Memory B cell (primary cell): ENCODE measurements at regions not wholly inside any gene's neighbourhood (a gene's known extent, or its start where the extent isn't known, plus 50 kb on each side); places are given as distances from the start of the nearest gene placed in this dataset.
"Not testable (repeated sequence)": the region's sequence is repeated elsewhere in the genome, so short reads cannot be mapped to it uniquely, and the experiment has no call there.

Experiments
- ATAC-seq: fragments of 150-1000 bp; cut with Tn5 transposase; 2 replicates; pipeline ENCODE4 v1.10.0; 2021; ENCODE audit warnings: low read depth, mild to moderate bottlenecking, moderate library complexity
- DNase-seq, 2 donors: peaks; one replicate each; pipeline ENCODE4 v3.0.0; 2022; ENCODE audit warnings: low spot score in 2 of 2
- H3K27ac Mint-ChIP-seq: one replicate; pipeline ENCODE4 v1.8.0; 2022; ENCODE audit warnings: mild to moderate bottlenecking, moderate library complexity, mixed read lengths
- H3K27me3 Mint-ChIP-seq: one replicate; pipeline ENCODE4 v1.8.0; 2022; ENCODE audit warnings: mixed read lengths
- H3K36me3 Mint-ChIP-seq: one replicate; pipeline ENCODE4 v1.8.0; 2022; ENCODE audit warnings: mild to moderate bottlenecking, mixed read lengths
- H3K4me1 Mint-ChIP-seq: one replicate; pipeline ENCODE4 v1.8.0; 2022; ENCODE audit warnings: mixed read lengths
- H3K4me3 Mint-ChIP-seq: one replicate; pipeline ENCODE4 v1.8.0; 2022; ENCODE audit warnings: mild to moderate bottlenecking, moderate library complexity, mixed read lengths
- H3K9me3 Mint-ChIP-seq: one replicate; pipeline ENCODE4 v1.8.0; 2022; ENCODE audit warnings: mixed read lengths

- Mint-ChIP-seq H3K27ac (no peak overlapping the region), H3K27me3 (peaks cover 6% of the 10 kb centered on the region), H3K36me3 (peaks cover 6% of the 10 kb centered on the region), H3K4me1 (no peaks in the 10 kb centered on the region), H3K4me3 (no peak overlapping the region), H3K9me3 (peaks cover 15% of the 10 kb centered on the region)
- ATAC-seq (no peak), DNase-seq (no peak)
These were observed 308.3 kb upstream of the PREP start for GRCh38 chr6:105711216-105711615.

- Mint-ChIP-seq H3K4me3 (no peak overlapping the region), H3K4me1 (no peaks in the 10 kb centered on the region), H3K36me3 (no peaks in the 10 kb centered on the region), H3K27me3 (peaks cover 5% of the 10 kb centered on the region), H3K9me3 (no peaks in the 10 kb centered on the region), H3K27ac (no peak overlapping the region)
- ATAC-seq: no peak
- DNase-seq: no peak
These were observed 302.7 kb upstream of the PREP start for GRCh38 chr6:105705608-105706007.

GRCh38 chr6:105695461-105695860 lies 292.6 kb upstream of the PREP start:
- DNase-seq: no peak
- ATAC-seq: no peak
- Mint-ChIP-seq H3K27ac (no peak overlapping the region), H3K4me1 (no peaks in the 10 kb centered on the region), H3K36me3 (no peaks in the 10 kb centered on the region), H3K27me3 (peaks cover 12% of the 10 kb centered on the region), H3K4me3 (no peak overlapping the region), H3K9me3 (no peaks in the 10 kb centered on the region)

- ATAC-seq: no peak
- H3K27me3 Mint-ChIP-seq: peaks cover 15% of the 10 kb centered on the region
- DNase-seq: no peak
- H3K27ac Mint-ChIP-seq: no peak overlapping the region
- no peaks in the 10 kb centered on the region for H3K9me3 Mint-ChIP-seq
- H3K36me3 Mint-ChIP-seq: no peaks in the 10 kb centered on the region
- H3K4me3 Mint-ChIP-seq: no peak overlapping the region
- no peaks in the 10 kb centered on the region for H3K4me1 Mint-ChIP-seq
These were observed 289.8 kb upstream of the PREP start for GRCh38 chr6:105692613-105693215.

- DNase-seq (no peak), ATAC-seq (no peak)
- peaks cover 5% of the 10 kb centered on the region for H3K9me3 Mint-ChIP-seq
- no peaks in the 10 kb centered on the region for H3K36me3 Mint-ChIP-seq
- H3K4me3 Mint-ChIP-seq: no peak overlapping the region
- peaks cover 17% of the 10 kb centered on the region for H3K27me3 Mint-ChIP-seq
- H3K4me1 Mint-ChIP-seq: no peaks in the 10 kb centered on the region
- no peak overlapping the region for H3K27ac Mint-ChIP-seq
These were observed 289.1 kb upstream of the PREP start for GRCh38 chr6:105691971-105692370.

GRCh38 chr6:105691081-105691480 lies 288.2 kb upstream of the PREP start:
- H3K36me3 Mint-ChIP-seq: no peaks in the 10 kb centered on the region
- H3K9me3 Mint-ChIP-seq: peaks cover 12% of the 10 kb centered on the region
- H3K27ac Mint-ChIP-seq: no peak overlapping the region
- no peak for DNase-seq
- no peak for ATAC-seq
- H3K4me1 Mint-ChIP-seq: no peaks in the 10 kb centered on the region
- H3K4me3 Mint-ChIP-seq: no peak overlapping the region
- H3K27me3 Mint-ChIP-seq: peaks cover 17% of the 10 kb centered on the region

GRCh38 chr6:105688573-105688972 lies 285.7 kb upstream of the PREP start:
- Mint-ChIP-seq H3K36me3 (no peaks in the 10 kb centered on the region), H3K9me3 (peaks cover 13% of the 10 kb centered on the region), H3K27ac (no peak overlapping the region), H3K4me1 (no peaks in the 10 kb centered on the region), H3K4me3 (no peak overlapping the region), H3K27me3 (peaks cover 12% of the 10 kb centered on the region)
- ATAC-seq: no peak
- DNase-seq: no peak

- Mint-ChIP-seq H3K9me3 (peaks cover 15% of the 10 kb centered on the region), H3K27me3 (peaks cover 10% of the 10 kb centered on the region)
- H3K4me3 Mint-ChIP-seq, H3K36me3 Mint-ChIP-seq, H3K4me1 Mint-ChIP-seq, DNase-seq, ATAC-seq, H3K27ac Mint-ChIP-seq: not testable (repeated sequence)
These were observed 283.9 kb upstream of the PREP start for GRCh38 chr6:105686793-105687192.

- no peak overlapping the region for H3K4me3 Mint-ChIP-seq
- peaks cover 12% of the 10 kb centered on the region for H3K9me3 Mint-ChIP-seq
- no peak for ATAC-seq
- H3K27me3 Mint-ChIP-seq: peaks cover 2% of the 10 kb centered on the region
- no peak overlapping the region for H3K27ac Mint-ChIP-seq
- no peaks in the 10 kb centered on the region for H3K4me1 Mint-ChIP-seq
- H3K36me3 Mint-ChIP-seq: peaks cover 4% of the 10 kb centered on the region
- no peak for DNase-seq
These were observed 278.2 kb upstream of the PREP start for GRCh38 chr6:105681061-105681460.

- no peak for DNase-seq
- Mint-ChIP-seq H3K4me1 (no peaks in the 10 kb centered on the region), H3K9me3 (peaks cover 11% of the 10 kb centered on the region), H3K36me3 (peaks cover 4% of the 10 kb centered on the region), H3K27me3 (peaks cover 2% of the 10 kb centered on the region), H3K27ac (no peak overlapping the region), H3K4me3 (no peak overlapping the region)
- no peak for ATAC-seq
These were observed 277.2 kb upstream of the PREP start for GRCh38 chr6:105680131-105680530.

- Mint-ChIP-seq H3K27ac (no peak overlapping the region), H3K27me3 (peaks cover 2% of the 10 kb centered on the region), H3K9me3 (peaks cover 14% of the 10 kb centered on the region), H3K4me1 (no peaks in the 10 kb centered on the region), H3K4me3 (no peak overlapping the region), H3K36me3 (peaks cover 4% of the 10 kb centered on the region)
- DNase-seq (no peak), ATAC-seq (no peak)
These were observed 275.6 kb upstream of the PREP start for GRCh38 chr6:105678516-105678915.

- Mint-ChIP-seq H3K4me1 (no peaks in the 10 kb centered on the region), H3K27me3 (peaks cover 2% of the 10 kb centered on the region), H3K4me3 (no peak overlapping the region), H3K9me3 (peaks cover 14% of the 10 kb centered on the region), H3K36me3 (peaks cover 4% of the 10 kb centered on the region), H3K27ac (no peak overlapping the region)
- ATAC-seq (no peak), DNase-seq (no peak)
These were observed 275.0 kb upstream of the PREP start for GRCh38 chr6:105677671-105678475.

GRCh38 chr6:105676857-105677256 lies 274.0 kb upstream of the PREP start:
- no peak overlapping the region for H3K27ac Mint-ChIP-seq
- H3K4me1 Mint-ChIP-seq: no peaks in the 10 kb centered on the region
- no peak for DNase-seq
- no peak for ATAC-seq
- H3K27me3 Mint-ChIP-seq: peaks cover 3% of the 10 kb centered on the region
- H3K4me3 Mint-ChIP-seq: no peak overlapping the region
- H3K36me3 Mint-ChIP-seq: peaks cover 4% of the 10 kb centered on the region
- H3K9me3 Mint-ChIP-seq: peaks cover 16% of the 10 kb centered on the region

- DNase-seq (no peak), ATAC-seq (no peak)
- Mint-ChIP-seq H3K36me3 (no peaks in the 10 kb centered on the region), H3K27ac (no peak overlapping the region), H3K27me3 (peaks cover 4% of the 10 kb centered on the region), H3K9me3 (peaks cover 8% of the 10 kb centered on the region), H3K4me1 (no peaks in the 10 kb centered on the region), H3K4me3 (no peak overlapping the region)
These were observed 273.0 kb upstream of the PREP start for GRCh38 chr6:105675715-105676397.
